Common myeloid progenitor, CD34-positive (primary cell): ENCODE measurements at regions not wholly inside any gene's neighbourhood (a gene's known extent, or its start where the extent isn't known, plus 50 kb on each side); places are given as distances from the start of the nearest gene placed in this dataset.

Experiments used
- CTCF ChIA-PET: fragments of 350-600 bp; sonication (Branson Sonifier 250); formaldehyde crosslinking; loops from one replicate; lab custom pipeline; 2021; ENCODE audit warnings: antibody characterized with exemption; lab: Charles Lee
- POLR2A ChIA-PET: fragments of 350-600 bp; sonication (Branson Sonifier 250); formaldehyde crosslinking; loops from one replicate; lab custom pipeline; 2021; ENCODE audit warnings: antibody characterized with exemption; lab: Charles Lee
- DNase-seq, 3 donors: peaks; one replicate each; pipeline versions ENCODE4 v3.0.0 to v3.0.0-alpha.2; 2013
- H3K27ac ChIP-seq, 2 experiments: 1 replicate in 1 of 2; 2 replicates in 1 of 2; pipeline ENCODE4 v1.7.0; 2013; ENCODE audit warnings: inconsistent platforms in 2 of 2, low read length in 2 of 2, mild to moderate bottlenecking in 2 of 2, low read depth in 1 of 2, moderate library complexity in 1 of 2; ENCODE audit not compliant: severe bottlenecking in 2 of 2, insufficient read depth in 1 of 2, poor library complexity in 1 of 2
- H3K27me3 ChIP-seq, 5 experiments: replicated peaks in 2 of 5; 1 replicate in 3 of 5; 2 replicates in 2 of 5; pipeline versions ENCODE4 v1.6.1 to v1.7.0; 2013; ENCODE audit warnings: low read length in 4 of 5, mild to moderate bottlenecking in 2 of 5, moderate library complexity in 2 of 5, inconsistent platforms in 1 of 5; ENCODE audit not compliant: insufficient read depth in 5 of 5, control insufficient read depth in 4 of 5
- H3K36me3 ChIP-seq, 4 experiments: 1 replicate in 2 of 4; 2 replicates in 2 of 4; pipeline versions ENCODE4 v1.6.1 to v1.7.0; 2013; ENCODE audit warnings: low read length in 3 of 4, control low read depth in 1 of 4, mild to moderate bottlenecking in 1 of 4; ENCODE audit not compliant: control insufficient read depth in 4 of 4, insufficient read depth in 4 of 4
- H3K4me1 ChIP-seq, 4 experiments: 1 replicate in 3 of 4; 2 replicates in 1 of 4; pipeline versions ENCODE4 v1.6.1 to v1.7.1; 2013; ENCODE audit warnings: low read length in 3 of 4, mild to moderate bottlenecking in 3 of 4, control low read depth in 1 of 4, inconsistent platforms in 1 of 4, moderate library complexity in 1 of 4; ENCODE audit not compliant: control insufficient read depth in 4 of 4, insufficient read depth in 4 of 4; ENCODE audit errors: control extremely low read depth in 1 of 4
- H3K4me3 ChIP-seq, 7 experiments: 1 replicate in 4 of 7; 2 replicates in 3 of 7; pipeline versions ENCODE4 v1.5.1 to v1.7.0; 2013; ENCODE audit warnings: mild to moderate bottlenecking in 7 of 7, low read length in 6 of 7, moderate library complexity in 6 of 7, inconsistent platforms in 2 of 7, low read depth in 2 of 7, control low read depth in 1 of 7; ENCODE audit not compliant: insufficient read depth in 4 of 7, control insufficient read depth in 1 of 7; ENCODE audit errors: extremely low read depth in 1 of 7
- H3K9me3 ChIP-seq, 5 experiments: 1 replicate in 4 of 5; 2 replicates in 1 of 5; pipeline versions ENCODE4 v1.6.1 to v1.7.1; 2013; ENCODE audit warnings: low read length in 4 of 5, mild to moderate bottlenecking in 2 of 5, inconsistent platforms in 1 of 5, low read depth in 1 of 5, moderate library complexity in 1 of 5; ENCODE audit not compliant: control insufficient read depth in 4 of 5, insufficient read depth in 2 of 5; ENCODE audit errors: control extremely low read depth in 1 of 5
- WGBS: methylation state at CpG from one replicate; pipeline ENCODE4 v1.1.5; 2013; ENCODE audit not compliant: insufficient coverage; 5-methylcytosine and 5-hydroxymethylcytosine counted together

DNA sequence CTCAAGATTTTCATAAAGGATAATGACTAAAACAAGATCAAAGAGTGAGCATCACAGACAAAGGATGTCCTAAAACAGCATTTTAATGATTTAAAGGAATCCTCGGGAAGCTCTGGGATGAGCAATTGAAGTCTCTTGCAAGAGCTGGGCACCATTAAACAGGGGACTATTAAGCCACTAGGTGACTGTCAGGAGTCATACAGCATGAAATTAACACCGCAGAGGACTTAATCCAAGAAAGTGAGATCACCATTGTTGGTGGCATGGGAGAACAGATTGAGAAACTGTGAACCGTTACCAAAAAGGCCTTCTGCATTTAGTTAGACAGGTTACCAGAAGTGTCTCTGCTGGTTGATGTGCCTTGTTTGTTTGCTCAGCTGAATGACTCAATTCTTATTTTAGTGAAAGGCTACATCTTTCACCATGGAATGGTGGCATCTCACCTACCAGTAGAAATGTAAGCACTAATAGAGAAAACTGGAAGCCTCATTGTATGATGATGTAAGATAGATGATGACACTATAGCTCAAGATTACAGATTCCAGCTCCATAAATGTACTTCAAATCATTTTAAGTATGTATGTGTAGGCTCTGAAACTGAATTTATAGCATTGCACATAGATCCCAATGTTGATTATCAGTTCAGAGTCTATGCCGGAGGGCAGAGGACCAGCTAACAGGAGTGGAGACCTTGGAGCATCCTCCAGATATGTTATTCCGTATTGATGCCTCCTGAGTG lies 427.6 kb downstream of the SUCLG1 start:
- 96% methylated on average over 5 of the region's 5 CpGs for WGBS
- POLR2A ChIA-PET, result no interaction called here

GRCh38 chr2:84029903-84030575 lies 429.0 kb downstream of the SUCLG1 start:
- WGBS, result 83% methylated on average over 4 of the region's 4 CpGs
- Histone ChIP-seq H3K36me3 (no peaks in the 10 kb centered on the region), H3K27ac (no peak overlapping the region), H3K4me1 (peaks cover 0 to 14% (median 2%) of the 10 kb centered on the region in 4 experiments), H3K27me3 (no peaks in the 10 kb centered on the region), H3K4me3 (no peak overlapping the region), H3K9me3 (no peaks in the 10 kb centered on the region)
- no peak for DNase-seq
- ChIA-PET CTCF (interaction anchor here (1.1 to 1.2 kb wide), 2 partner anchors 9 to 48 kb away, joined by 3 to 4 read pairs; no protein-coding TSS in a partner anchor), POLR2A (no interaction called here)

More for the DNA sequence above, 427.6 kb downstream of the SUCLG1 start:
- no peak overlapping the region for H3K27ac ChIP-seq
- no peaks in the 10 kb centered on the region for H3K9me3 ChIP-seq
- H3K4me1 ChIP-seq, result peaks cover 0 to 18% (median 2%) of the 10 kb centered on the region in 4 experiments
- H3K36me3 ChIP-seq, result no peaks in the 10 kb centered on the region
- H3K4me3 ChIP-seq, result no peak overlapping the region
- DNase-seq, result no peak
- CTCF ChIA-PET, result interaction anchor here (0.8 to 1.0 kb wide), 2 partner anchors 11 to 46 kb away, joined by 3 to 5 read pairs; no protein-coding TSS in a partner anchor
- no peaks in the 10 kb centered on the region for H3K27me3 ChIP-seq

GRCh38 chr2:84026818-84027217 lies 432.3 kb downstream of the SUCLG1 start:
- no peak overlapping the region for H3K4me3 ChIP-seq
- no CpG with 5 or more reads among the region's 3 CpGs for whole genome bisulfite sequencing
- ChIA-PET POLR2A (no interaction called here), CTCF (interaction anchor here (0.7 kb wide), 1 partner anchor 48 kb away, joined by 3 read pairs; no protein-coding TSS in a partner anchor)
- H3K27me3 ChIP-seq, result no peaks in the 10 kb centered on the region
- H3K27ac ChIP-seq, result no peak overlapping the region
- peaks cover 0 to 10% (median 2%) of the 10 kb centered on the region in 4 experiments for H3K4me1 ChIP-seq
- no peaks in the 10 kb centered on the region for H3K36me3 ChIP-seq
- no peak for DNase-seq
- H3K9me3 ChIP-seq, result no peaks in the 10 kb centered on the region

GRCh38 chr2:84022810-84023431 lies 436.2 kb downstream of the SUCLG1 start:
- CTCF ChIA-PET, result interaction anchor here (0.7 to 2.5 kb wide), 11 partner anchors 9 to 292 kb away, joined by 3 to 17 read pairs (median 4); no protein-coding TSS in a partner anchor
- Histone ChIP-seq H3K9me3 (no peaks in the 10 kb centered on the region), H3K4me3 (no peak overlapping the region), H3K27me3 (no peaks in the 10 kb centered on the region), H3K36me3 (no peaks in the 10 kb centered on the region), H3K27ac (no peak overlapping the region), H3K4me1 (no peaks in the 10 kb centered on the region)
- 55% methylated on average over 4 of the region's 5 CpGs for WGBS
- POLR2A ChIA-PET, result no interaction called here
- DNase-seq, result peak; percentile 50 to 68 (median 53)

- DNase-seq, result no peak
- ChIA-PET CTCF (no interaction called here), POLR2A (interaction anchor here (0.7 kb wide), 1 partner anchor 9 kb away, joined by 5 read pairs; no protein-coding TSS in a partner anchor)
- Histone ChIP-seq H3K4me3 (no peak overlapping the region), H3K4me1 (no peaks in the 10 kb centered on the region), H3K27ac (no peak overlapping the region), H3K27me3 (no peaks in the 10 kb centered on the region), H3K9me3 (peaks cover 0 to 5% (median 0%) of the 10 kb centered on the region in 5 experiments), H3K36me3 (no peaks in the 10 kb centered on the region)
Measured at GRCh38 chr2:84017010-84017409, 442.1 kb downstream of the SUCLG1 start.

GRCh38 chr2:84016183-84016582 lies 442.9 kb downstream of the SUCLG1 start:
- H3K4me3 ChIP-seq, result no peak overlapping the region
- H3K27me3 ChIP-seq, result no peaks in the 10 kb centered on the region
- 100% methylated on average over 1 of the region's 5 CpGs for WGBS
- no peaks in the 10 kb centered on the region for H3K36me3 ChIP-seq
- POLR2A ChIA-PET, result no interaction called here
- H3K27ac ChIP-seq, result no peak overlapping the region
- DNase-seq, result no peak
- CTCF ChIA-PET, result interaction anchor here (1.1 kb wide), 1 partner anchor 16 kb away, joined by 3 read pairs; no protein-coding TSS in a partner anchor
- H3K4me1 ChIP-seq, result no peaks in the 10 kb centered on the region
- H3K9me3 ChIP-seq, result peaks cover 0 to 5% (median 0%) of the 10 kb centered on the region in 5 experiments
